HG03439 (cell line): ENCODE measurements at regions not wholly inside any gene's neighbourhood (a gene's known extent, or its start where the extent isn't known, plus 50 kb on each side); places are given as distances from the start of the nearest gene placed in this dataset.
"Not testable (repeated sequence)": the region's sequence is repeated elsewhere in the genome, so short reads cannot be mapped to it uniquely, and the experiment has no call there.

ENCODE experiments used
- ATAC-seq: cut with Tn5 transposase; IDR thresholded peaks from one replicate; pipeline ENCODE4 v1.9.1; 2021; ENCODE audit warnings: mild to moderate bottlenecking, moderate library complexity; ENCODE audit not compliant: unreplicated experiment

DNA sequence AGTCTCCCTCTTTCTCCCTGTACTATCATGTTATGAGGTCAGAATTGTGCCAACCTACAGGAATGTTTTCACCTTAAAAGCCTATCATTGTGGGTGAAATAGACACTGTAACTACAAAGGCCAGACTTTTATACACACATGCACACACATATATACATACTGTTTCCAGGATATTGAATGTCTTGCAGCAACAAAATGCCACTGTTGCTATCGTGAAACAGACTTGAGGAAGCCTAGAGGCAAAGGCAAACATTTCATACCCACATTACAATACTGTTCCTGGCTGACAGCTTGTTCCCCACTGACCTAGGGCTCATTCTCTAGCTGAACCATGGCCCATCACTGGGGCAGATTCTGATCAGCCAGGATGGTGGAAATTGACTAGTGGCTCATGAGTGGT, 125.1 kb upstream of the DUSP10 start:
- ATAC-seq, result no peak

DNA sequence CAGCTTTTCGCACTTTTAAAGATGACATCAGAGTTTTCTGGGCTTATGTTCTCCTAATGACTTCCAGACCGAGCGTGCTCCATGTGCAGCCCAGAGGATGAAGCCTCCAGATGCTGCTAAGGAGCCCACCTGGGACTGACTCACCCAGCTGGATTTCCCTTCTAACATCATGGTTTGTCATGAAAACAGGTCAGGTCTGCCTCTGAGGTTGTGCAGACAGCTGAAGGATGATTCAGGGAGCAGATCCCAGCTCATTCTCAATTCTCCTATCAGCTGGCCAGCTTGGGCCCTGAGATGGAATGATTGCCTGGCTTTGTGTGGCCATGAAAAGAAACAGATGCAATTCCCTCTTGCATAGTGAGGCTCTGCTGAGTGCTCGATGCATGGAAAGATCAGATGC, 123.9 kb upstream of the DUSP10 start:
- no peak for ATAC-seq

DNA sequence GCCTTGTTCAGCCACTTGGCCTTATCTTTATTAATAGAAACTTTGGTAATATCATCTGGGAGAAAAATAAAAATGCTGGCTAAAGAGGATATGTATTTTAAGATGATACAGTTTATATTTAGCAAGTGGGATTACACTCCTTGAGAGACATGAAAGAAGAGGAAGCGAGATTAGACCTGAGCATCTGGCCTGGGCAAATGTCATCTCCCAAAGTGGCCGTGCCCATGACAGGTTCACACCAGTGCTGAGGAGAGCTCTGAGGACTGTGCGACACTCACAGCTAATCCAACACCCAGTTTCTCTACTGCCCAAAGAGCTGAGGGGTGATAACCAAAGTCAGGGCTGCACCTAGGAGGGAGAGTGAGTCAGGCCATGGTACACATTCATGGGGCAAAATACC, 121.7 kb upstream of the DUSP10 start:
- ATAC-seq, result no peak

DNA sequence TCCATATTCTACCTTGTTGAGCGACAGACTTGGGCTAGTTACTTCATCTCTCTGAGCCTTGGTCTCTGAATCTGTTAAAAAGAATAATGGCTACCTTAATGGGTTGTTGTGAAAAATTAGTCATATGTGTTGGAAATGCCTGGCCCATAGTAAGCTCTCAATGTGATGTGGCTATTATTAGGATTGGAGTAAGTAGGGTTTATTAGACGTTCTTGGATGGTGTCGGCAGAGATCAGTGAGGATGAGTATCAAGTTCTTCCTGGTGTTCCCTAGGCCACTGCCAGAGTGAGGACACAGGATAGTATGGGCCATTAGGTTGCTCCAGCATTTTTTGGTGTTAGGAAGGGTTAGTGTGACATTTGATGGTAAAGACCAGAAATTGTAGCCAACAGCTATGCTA, 121.1 kb upstream of the DUSP10 start:
- ATAC-seq, result no peak

DNA sequence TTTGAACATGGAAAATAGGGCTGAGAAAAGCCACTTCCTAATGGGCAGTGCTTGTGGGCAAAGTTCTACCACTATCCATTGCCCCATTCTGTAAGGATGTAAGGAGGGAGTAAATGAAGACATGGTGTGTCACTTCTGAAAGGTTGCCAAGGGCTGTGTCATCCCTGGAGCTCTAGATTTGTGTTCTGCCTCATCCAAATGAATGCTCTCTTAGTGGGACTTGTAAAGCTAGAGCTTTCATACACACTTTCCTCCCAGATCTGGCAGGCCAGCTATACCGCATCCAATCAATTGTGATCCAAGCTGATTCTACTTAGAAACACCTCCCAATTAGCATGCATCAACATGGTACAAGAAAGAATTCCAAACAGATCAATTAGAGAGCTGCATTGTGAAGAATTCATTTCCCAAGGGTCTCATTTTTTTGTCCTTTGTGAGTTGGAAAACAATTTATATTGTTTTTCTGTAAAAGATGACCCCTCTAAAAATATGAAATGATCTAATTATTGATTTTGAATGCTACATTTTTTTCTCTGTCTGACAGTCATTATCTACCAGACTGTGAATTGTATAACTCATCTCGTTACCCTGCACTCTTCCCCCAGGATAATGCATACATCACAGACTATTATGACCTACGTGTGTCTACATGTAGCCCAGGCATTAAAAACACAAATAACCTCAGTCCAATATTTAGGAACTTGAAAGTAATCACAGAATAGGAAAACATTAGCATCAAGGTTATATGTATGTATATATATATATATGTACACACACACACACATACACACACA, 117.1 kb upstream of the DUSP10 start:
- no peak for ATAC-seq

DNA sequence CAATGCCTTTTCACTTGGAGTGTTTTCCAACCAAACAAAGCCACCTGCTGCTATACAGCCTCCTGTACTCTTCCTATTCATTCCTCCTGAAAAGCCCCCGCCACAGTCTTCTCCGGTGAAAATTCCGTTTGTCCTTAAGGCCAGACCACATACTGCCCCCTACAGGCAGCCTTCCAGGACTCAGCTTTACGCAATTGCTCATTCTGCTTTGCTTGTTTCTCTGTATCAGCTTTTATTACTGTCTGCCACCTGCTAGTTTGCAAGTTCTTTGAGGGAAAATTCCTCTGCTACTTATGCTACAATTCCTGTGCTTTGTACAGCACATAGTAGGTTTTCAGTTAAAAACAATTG, 115.2 kb upstream of the DUSP10 start:
- not testable (repeated sequence) for ATAC-seq

DNA sequence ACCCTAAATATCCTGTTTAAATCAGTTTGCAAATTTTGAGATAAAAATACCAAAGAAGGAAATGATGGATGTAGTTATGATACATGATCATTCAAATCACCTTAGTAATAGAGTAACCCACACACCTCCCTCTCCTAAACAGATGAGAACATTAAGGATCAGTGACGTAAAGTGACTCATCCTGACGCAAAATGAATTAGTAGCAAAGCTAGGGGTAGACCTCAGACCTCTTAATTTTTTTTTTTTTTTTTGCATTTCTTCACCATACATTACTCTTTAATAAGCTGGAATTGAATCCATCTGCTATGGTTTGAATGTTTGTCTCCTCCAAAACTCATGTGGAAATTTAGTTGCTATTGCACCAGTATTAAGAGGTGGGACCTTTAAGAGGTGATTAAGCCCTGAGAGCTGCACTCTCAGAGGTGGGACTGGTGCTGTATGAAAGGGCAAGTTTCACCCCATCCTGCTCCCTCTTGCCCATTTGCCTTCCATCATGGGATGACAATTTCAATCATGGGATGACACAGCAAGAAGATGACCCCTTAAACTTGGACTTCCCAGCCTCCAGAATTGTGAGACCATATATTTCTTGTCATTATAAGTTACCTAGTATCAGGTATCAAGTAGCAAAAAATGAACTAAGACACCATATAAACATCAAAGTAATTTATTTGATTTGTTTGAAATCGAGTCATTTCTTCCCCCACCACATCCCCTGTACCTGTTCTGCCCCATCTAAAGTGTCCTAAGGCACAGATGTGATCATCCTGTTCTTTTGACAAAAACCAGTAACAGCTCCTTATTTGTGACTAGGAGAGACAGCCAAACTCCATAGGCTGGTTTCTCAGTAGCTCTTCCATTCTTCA, 114.6 kb upstream of the DUSP10 start:
- ATAC-seq, result no peak

DNA sequence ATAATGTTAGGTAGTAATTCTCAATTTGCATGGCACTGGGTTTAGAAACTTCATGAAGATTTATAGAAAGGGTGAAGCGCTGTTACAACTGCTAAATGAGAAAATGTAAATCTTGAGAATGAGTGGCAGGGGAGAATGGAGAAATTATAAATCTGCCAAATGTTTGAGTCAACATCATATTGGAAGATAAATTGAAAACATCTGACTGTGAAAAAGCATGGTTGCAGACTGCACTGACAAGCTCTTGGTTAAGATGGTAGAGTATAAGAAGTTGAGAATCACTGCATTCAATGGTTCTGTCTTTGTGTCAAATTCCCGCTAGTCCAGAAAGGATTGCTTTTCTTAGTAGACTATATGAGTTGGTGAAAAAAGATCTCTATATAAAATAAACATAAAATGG, 113.3 kb upstream of the DUSP10 start:
- no peak for ATAC-seq

DNA sequence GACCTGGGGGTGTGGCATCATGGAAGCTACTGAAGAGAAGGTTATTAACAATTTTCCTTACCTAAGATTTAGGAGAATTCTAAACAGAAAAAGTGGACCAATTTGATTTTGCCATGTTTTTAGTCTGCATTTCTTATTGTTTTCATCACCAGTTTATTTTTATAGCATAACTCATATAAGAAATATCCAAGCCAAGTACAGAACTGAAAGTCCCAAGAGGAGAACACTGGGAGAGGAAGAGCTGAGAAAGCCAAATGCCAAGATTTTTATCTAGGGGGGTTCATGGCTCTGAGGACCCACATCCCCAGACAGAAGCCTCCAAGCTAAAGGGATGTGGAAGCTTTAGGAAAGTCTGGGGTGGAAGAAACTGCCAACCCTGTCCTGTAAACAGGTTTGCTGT, 109.4 kb upstream of the DUSP10 start:
- no peak for ATAC-seq

DNA sequence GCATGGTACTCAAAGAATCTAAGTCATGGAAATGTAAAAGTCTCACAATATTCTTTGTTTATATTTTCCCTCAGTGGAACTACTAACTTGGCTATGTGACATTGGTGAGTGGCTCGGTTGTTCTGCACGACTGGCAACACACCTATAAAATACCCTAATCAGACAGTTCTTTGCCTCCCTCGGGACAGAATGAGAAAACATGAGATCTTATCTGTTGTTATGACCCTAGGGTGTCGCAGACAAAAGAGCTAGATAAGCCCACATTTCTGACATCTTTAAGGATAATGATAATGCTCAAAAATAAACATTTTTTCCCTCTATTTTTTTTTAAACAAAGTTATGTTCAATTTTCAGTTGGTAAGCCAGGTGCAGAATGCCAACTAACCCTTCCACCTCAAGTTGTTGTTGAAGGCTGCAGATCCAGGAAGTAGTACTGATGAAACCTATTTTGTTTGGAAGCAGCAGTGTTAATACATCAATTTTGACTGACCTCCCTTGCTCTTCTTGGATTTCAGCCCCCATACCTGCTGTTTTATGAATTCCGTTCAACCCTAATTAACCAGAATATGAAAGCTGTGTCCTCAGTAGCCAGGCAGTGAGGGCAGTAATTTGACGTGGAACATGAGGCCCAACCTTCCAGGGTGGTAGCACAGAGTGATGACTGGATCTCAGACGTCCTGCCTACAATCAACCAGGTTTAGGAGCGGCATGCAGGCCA, 108.7 kb upstream of the DUSP10 start:
- no peak for ATAC-seq

DNA sequence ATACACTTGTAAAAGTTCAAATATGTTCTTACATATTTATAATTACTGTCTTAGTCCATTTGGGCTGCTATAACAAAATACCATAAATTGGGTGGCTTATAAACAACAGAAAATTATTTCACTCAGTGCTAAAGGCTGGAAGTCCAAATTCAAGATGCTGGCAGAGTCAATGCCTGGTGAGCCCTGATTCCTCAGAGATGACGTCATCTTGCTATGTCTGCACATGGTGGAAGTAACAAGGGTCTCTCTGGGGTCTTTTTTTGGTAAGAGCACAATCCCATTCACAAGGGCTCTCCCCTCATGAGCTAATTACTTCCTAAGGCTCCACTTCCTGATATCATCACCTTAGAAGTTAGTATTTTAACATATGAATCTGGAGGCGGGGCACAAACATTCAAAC, 108.0 kb upstream of the DUSP10 start:
- ATAC-seq, result no peak

DNA sequence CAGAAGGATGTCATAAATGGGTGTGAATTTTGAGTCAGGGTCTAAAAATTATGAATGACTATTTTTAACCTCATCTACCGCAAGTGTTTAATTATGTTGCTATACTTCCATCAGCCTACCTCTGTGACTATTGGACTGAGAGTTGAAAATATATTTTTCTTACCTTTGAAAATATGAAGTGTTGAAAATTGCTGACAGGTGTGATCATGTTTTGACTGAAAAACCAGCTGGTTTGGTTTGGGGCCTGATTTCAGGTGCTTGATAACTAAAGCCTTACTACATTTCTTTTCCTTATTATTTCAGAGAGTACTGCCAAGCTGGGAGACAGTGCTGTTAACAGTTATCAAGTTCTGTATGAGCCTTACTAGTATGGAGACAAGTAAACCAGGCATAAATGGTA, 107.2 kb upstream of the DUSP10 start:
- no peak for ATAC-seq

DNA sequence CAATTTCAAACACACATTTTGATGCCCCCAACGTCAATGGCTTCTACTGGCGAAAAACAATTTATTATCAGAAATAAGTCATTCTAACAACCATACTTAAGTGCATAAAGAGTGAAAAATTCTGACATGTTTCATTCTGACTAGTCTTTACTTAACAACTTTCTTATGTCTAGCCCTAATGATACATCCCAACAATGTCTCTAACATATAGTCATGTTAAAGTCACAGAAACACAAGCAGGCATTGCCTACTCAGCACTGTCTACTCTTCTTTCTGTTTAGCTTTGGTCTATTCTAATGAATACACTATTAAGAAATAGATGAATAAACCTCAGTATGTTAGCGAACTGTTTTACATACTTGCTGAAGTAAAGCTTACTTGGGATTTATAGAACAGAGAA, 105.8 kb upstream of the DUSP10 start:
- ATAC-seq, result no peak

DNA sequence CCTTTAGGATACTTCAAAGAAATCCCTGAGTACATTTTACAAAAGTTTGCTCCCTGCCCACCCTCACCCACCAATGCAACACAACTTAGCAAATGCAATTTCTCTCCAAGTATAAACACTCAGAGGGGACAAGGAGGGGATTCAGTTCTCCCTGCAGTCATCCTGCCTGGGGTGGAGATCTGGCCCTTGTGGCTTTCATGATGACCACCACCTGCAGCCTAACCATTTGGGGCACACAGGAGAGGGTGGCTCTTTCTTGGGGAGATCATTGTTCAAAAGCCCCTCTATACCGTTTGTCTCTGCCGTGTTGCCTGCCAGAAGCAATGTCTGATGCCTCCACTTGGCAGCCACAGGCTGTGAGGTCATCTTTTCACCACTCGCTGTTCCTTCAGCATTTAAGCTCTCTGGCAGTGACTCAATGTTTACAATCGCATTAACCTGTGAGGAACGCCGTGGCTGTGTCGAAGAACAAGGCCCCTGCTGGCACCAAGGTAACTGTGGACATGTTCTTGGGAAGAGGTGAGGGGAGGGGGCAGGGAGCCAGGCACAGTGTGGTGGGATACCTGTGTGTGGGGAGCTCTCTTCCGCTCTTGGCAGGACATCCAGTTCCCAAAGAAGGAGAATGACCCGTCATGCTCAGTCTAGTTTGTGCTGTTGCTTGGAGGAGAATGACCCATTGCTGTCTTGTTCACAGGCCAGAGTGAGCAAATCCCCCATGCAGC, 103.9 kb upstream of the DUSP10 start:
- no peak for ATAC-seq

DNA sequence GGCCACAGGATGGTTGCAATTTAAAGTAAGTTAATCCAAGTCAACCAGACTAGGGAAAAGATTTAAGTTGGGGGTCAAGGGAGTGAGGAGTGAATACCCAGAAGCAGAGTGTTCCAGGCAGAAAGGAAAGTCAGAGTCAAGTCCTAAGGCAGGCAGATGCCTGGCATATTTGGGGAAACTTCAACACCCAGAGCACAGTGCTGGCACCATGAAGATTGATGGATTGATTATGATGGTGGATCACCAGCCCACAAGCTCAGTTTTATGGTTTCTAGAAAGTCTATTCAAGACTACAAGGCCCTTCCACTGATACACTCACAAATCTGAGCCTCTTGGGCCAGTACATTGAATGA, 100.1 kb upstream of the DUSP10 start:
- no peak for ATAC-seq

DNA sequence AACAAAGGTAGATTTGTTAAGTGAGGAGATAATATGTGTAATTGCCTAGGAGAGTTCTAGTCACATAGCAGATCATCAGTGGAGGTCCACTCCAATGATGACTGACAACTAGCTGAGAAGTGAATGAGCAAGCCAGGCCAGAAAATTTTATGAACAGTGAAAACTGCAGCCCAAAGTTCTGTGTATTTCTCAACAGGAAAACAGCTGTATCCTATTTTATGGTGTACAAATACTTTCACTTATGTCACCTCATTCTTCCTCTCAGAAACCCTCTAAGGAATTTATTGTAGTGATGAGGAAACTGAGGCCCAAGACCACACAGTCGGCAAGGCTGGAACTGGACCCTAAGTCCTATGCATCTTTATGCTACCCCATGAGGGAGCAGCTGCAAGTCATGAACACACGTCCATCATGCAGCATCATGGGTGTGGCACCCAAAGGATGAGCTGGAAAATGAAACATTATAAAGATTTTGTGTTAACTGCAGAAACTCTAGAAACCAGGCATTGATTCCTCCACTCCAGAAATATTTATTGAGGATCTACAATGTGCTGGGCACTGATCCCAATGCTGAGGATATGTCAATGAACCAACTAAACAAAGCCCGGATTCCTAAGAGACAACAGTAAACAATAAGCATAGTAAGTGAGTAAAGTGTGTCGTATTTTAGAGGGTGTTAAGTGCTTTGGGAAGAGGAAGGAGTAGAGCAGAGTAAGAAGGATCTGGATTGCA, 99.5 kb upstream of the DUSP10 start:
- ATAC-seq, result no peak

DNA sequence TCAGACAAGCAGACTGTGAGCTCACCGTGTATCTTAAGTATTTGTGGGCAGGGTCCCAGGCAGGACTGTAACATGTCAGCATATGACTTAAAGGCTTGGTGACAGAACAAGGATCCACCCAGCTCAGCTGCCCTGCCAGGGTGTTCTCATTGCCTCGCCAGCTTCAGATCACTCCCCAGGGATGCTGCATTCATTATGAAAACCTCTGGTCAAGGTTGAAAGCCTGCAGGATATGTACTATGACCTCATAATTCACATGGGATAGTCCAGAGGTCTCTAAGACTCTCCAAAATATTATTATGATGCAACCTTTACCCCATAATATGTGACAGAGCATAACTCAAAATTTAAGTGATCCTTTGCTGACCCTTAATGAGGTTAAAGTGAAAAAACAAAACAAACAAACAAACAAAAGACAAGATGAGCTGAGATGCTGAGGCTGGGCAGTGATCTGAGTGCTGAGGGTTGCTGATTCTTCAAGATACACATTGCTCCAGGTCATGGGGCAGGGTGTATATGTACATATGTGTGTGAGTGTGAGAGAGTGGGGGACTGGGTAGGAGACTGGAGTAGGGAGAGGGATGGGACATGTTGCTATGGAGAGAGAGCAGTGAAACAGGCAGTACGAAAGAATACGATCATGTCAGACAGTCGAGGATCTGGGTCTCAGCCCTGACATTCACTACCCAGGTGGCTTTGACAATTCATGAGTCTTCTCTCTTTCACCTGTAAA, 98.8 kb upstream of the DUSP10 start:
- ATAC-seq, result peak; percentile 33

DNA sequence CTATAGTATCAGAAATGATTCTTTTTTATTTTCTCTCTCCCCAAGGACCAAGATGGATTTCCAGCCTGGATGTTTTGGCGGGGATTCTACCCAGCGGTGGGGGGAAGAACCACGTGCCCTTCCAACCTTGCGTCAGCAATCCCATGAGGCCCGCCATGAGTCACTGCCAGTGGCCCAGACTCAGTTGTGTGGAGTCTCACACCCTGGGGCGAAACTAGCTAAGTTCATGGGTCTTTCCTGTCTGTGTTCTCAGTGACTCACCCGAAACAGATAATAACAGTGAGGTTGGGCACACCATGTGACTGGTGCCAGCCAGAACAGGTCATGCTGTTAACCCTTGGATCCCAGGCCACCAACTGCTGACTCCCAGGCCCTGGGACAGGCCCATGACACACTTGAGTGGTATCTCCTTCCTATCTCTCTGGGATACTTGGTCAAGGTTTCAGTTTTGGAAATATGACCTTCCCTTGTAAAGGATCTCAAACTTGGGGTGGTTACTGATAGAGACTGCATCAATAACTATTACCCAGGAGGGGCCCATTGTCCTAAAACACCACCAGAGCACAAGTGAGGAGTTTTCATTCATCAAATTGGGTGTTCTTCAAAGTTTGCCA, 98.0 kb upstream of the DUSP10 start:
- ATAC-seq, result peak; percentile 90

DNA sequence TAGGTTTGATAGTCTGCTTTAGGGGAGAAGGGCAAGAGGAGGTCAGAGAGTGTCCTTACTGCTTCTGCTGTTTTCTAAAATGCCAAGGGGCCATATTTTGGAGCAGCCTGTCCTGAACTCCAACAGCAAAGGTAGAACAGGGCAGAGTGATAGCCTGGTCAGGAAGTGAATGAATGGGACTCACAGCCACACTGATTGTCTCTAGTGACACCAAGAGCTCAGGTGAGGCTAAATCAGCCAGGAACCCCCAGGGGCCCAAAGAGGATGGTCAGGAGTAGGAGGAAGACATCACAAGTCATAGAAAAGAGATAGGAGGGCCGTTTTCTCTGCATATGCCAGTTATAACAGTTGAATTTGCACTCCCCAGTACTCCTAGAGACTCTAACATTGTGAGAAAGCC, 97.4 kb upstream of the DUSP10 start:
- peak; percentile 25 for ATAC-seq
